ENCODE measurements at regions not wholly inside any gene's neighbourhood (a gene's known extent, or its start where the extent isn't known, plus 50 kb on each side); places are given as distances from the start of the nearest gene placed in this dataset.

GRCh38 chr22:48805516-48805915, 1022.2 kb downstream of the BRD1 start:
- Mint-ChIP-seq H3K4me1 (no peaks in the 10 kb centered on the region), H3K27me3 (ENCODE audit: insufficient read depth, low read depth, poor library complexity) (peaks cover 6% of the 10 kb centered on the region), H3K4me3 (no peak overlapping the region), H3K36me3 (ENCODE audit: low read depth) (peaks cover 3% of the 10 kb centered on the region; the same call in 2 of the 3 replicates), H3K27ac (no peak overlapping the region; the same call in 1 of the 2 replicates), H3K9me3 (peaks cover 3% of the 10 kb centered on the region; the same call in 2 of the 3 replicates)
- Histone ChIP-seq H3K4me1 (ENCODE audit: insufficient read depth) (no peaks in the 10 kb centered on the region), H3K27ac (ENCODE audit: low read depth) (no peak overlapping the region), H4K20me1 (replicated peaks; ENCODE audit: insufficient read depth) (no peaks in the 10 kb centered on the region), H3K27me3 (ENCODE audit: insufficient read depth) (no peaks in the 10 kb centered on the region), H3K9me2 (ENCODE audit: insufficient read depth) (no peaks in the 10 kb centered on the region), H3K4me3 (no peak overlapping the region), H3F3A (replicated peaks; ENCODE audit: low read depth) (no peaks in the 10 kb centered on the region), H2AFZ (no peak overlapping the region), H3K36me3 (ENCODE audit: insufficient read depth) (no peaks in the 10 kb centered on the region), H3K4me2 (no peak overlapping the region), H3K79me2 (replicated peaks; ENCODE audit: insufficient read depth) (no peaks in the 10 kb centered on the region)
- ATAC-seq, result no peak
- no peak for DNase-seq (ENCODE audit: low spot score)
- TF ChIP-seq ZNF462 (CRISPR knock-in tag; IDR thresholded peaks at IDR 0.05), result no peak
- no peak for TF ChIP-seq JUNB (IDR thresholded peaks at IDR 0.05; ENCODE audit: unreplicated experiment)
- no peak for TF ChIP-seq ZNF331 (CRISPR knock-in tag; IDR thresholded peaks at IDR 0.05; ENCODE audit: low read depth)
- no peak for TF ChIP-seq POLR2AphosphoS5 (IDR thresholded peaks at IDR 0.05; ENCODE audit: low read depth)

- no peaks in the 10 kb centered on the region for H3K79me2 ChIP-seq (replicated peaks; ENCODE audit: insufficient read depth)
- Mint-ChIP-seq H3K36me3 (ENCODE audit: low read depth) (peaks cover 3% of the 10 kb centered on the region; the same call in 2 of the 3 replicates), H3K9me3 (peaks cover 3% of the 10 kb centered on the region; the same call in 2 of the 3 replicates), H3K4me1 (no peaks in the 10 kb centered on the region), H3K27ac (no peak overlapping the region; the same call in 1 of the 2 replicates), H3K27me3 (ENCODE audit: insufficient read depth, low read depth, poor library complexity) (peaks cover 6% of the 10 kb centered on the region), H3K4me3 (no peak overlapping the region)
- H3K36me3 ChIP-seq (ENCODE audit: insufficient read depth), result no peaks in the 10 kb centered on the region
- H3K4me3 ChIP-seq, result no peak overlapping the region
- no peaks in the 10 kb centered on the region for H3K9me2 ChIP-seq (ENCODE audit: insufficient read depth)
- H3F3A ChIP-seq (replicated peaks; ENCODE audit: low read depth), result no peaks in the 10 kb centered on the region
- no peak for TF ChIP-seq EZH2phosphoT487 (IDR thresholded peaks at IDR 0.05; ENCODE audit: unreplicated experiment)
- no peak for TF ChIP-seq ZNF462 (CRISPR knock-in tag; IDR thresholded peaks at IDR 0.05)
- no peak for TF ChIP-seq POLR2AphosphoS5 (IDR thresholded peaks at IDR 0.05; ENCODE audit: low read depth)
- no peaks in the 10 kb centered on the region for H3K4me1 ChIP-seq (ENCODE audit: insufficient read depth)
- no peaks in the 10 kb centered on the region for H3K27me3 ChIP-seq (ENCODE audit: insufficient read depth)
- DNase-seq (ENCODE audit: low spot score), result no peak
- H4K20me1 ChIP-seq (replicated peaks; ENCODE audit: insufficient read depth), result no peaks in the 10 kb centered on the region
- H3K4me2 ChIP-seq, result no peak overlapping the region
- H3K27ac ChIP-seq (ENCODE audit: low read depth), result no peak overlapping the region
- ATAC-seq, result no peak
- H2AFZ ChIP-seq, result no peak overlapping the region
Measured at GRCh38 chr22:48804811-48805301, 1022.8 kb downstream of the BRD1 start.

Data from GM23338 (cell line).